Upper lobe of left lung (tissue), 4 donors: ENCODE measurements at regions not wholly inside any gene's neighbourhood (a gene's known extent, or its start where the extent isn't known, plus 50 kb on each side); places are given as distances from the start of the nearest gene placed in this dataset.

Source experiments
- EP300 ChIP-seq, 4 donors: sonication (generic); formaldehyde crosslinking; IDR thresholded peaks; one replicate each; pipeline ENCODE4 v1.5.1; 2017; ENCODE audit warnings: antibody characterized with exemption in 4 of 4, control low read depth in 2 of 4
- POLR2A ChIP-seq, 4 donors: fragments of 450-650 bp; IDR thresholded peaks; one replicate each; pipeline ENCODE4 v1.5.1; 2016 to 2017; ENCODE audit warnings: antibody characterized with exemption in 4 of 4, mild to moderate bottlenecking in 2 of 4
- POLR2AphosphoS5 ChIP-seq, 2 donors: sonication (generic); formaldehyde crosslinking; IDR thresholded peaks; one replicate each; pipeline ENCODE4 v1.5.1; 2017; ENCODE audit warnings: antibody characterized with exemption in 2 of 2
- TF ChIP-seq, protein P1 (sequence below), 6 experiments: fragments of 450-650 bp in 4 of 6; fragments of 200-600 bp in 2 of 6; sonication (generic) in 2 of 6; IDR thresholded peaks; one replicate each; pipeline ENCODE4 v1.5.1; 2016 to 2019; ENCODE audit warnings: antibody characterized with exemption in 6 of 6

DNA sequence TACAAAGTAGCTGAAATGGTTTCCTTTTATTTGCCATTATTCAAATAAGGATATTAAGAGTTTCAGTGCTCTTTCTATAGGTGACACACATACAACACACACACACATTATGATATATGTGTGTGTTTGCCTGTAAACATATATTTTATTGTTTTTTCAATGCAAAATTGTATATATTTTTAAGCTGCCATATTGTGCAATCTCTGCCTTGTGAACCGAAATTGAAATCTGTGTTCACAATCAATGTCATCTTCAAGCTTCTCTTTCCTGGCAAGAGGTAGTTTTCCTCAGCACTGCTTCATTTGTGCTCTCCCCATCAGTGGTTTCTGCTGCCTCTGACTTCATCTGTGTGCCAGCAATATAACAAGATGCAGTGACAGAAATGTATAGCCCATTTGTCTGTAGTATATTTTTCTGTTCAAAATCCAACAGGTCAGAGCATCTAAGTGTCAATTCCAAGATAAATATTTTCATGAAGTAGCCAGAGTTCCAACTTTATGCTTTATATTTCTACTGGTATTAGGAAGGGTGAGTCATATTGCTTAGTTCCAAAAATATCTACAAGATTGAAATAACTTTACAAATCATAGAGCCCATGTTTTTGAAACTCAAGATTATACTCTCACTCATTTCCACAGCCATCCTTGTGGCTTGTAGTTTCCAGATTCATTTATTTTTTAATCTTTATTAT, 1704.8 kb upstream of the CDH9 start:
- TF ChIP-seq POLR2A (IDR thresholded peaks at IDR 0.05): no peak
- TF ChIP-seq, protein P1, sequence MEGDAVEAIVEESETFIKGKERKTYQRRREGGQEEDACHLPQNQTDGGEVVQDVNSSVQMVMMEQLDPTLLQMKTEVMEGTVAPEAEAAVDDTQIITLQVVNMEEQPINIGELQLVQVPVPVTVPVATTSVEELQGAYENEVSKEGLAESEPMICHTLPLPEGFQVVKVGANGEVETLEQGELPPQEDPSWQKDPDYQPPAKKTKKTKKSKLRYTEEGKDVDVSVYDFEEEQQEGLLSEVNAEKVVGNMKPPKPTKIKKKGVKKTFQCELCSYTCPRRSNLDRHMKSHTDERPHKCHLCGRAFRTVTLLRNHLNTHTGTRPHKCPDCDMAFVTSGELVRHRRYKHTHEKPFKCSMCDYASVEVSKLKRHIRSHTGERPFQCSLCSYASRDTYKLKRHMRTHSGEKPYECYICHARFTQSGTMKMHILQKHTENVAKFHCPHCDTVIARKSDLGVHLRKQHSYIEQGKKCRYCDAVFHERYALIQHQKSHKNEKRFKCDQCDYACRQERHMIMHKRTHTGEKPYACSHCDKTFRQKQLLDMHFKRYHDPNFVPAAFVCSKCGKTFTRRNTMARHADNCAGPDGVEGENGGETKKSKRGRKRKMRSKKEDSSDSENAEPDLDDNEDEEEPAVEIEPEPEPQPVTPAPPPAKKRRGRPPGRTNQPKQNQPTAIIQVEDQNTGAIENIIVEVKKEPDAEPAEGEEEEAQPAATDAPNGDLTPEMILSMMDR (IDR thresholded peaks at IDR 0.05): no peak
- no peak for TF ChIP-seq EP300 (IDR thresholded peaks at IDR 0.05)
- TF ChIP-seq POLR2AphosphoS5 (IDR thresholded peaks at IDR 0.05): no peak
